Epithelial cell of proximal tubule (primary cell): ENCODE measurements at regions not wholly inside any gene's neighbourhood (a gene's known extent, or its start where the extent isn't known, plus 50 kb on each side); places are given as distances from the start of the nearest gene placed in this dataset.
"Not testable (repeated sequence)": the region's sequence is repeated elsewhere in the genome, so short reads cannot be mapped to it uniquely, and the experiment has no call there.

Experiments
- DNase-seq: peaks from one replicate; pipeline ENCODE4 v3.0.0-alpha.2; 2011; ENCODE audit warnings: low read depth
- H3K4me3 ChIP-seq: 2 replicates; pipeline ENCODE4 v1.5.1; 2011; ENCODE audit warnings: low read depth, mild to moderate bottlenecking, low read length
- CTCF ChIP-seq: conservative IDR thresholded peaks from 2 replicates; pipeline ENCODE4 v1.5.1; 2012; ENCODE audit warnings: low read depth, mild to moderate bottlenecking, low read length

- H3K4me3 ChIP-seq, result no peak overlapping the region
- DNase-seq, result no peak
- TF ChIP-seq CTCF, result no peak
These were observed 1522.3 kb upstream of the TPTE start for GRCh38 chr21:8998946-8999681.

GRCh38 chr21:9000132-9000531 lies 1521.3 kb upstream of the TPTE start:
- H3K4me3 ChIP-seq, DNase-seq: not testable (repeated sequence)

- not testable (repeated sequence) for DNase-seq, H3K4me3 ChIP-seq
These were observed 1520.7 kb upstream of the TPTE start for GRCh38 chr21:9000671-9001070.

- not testable (repeated sequence) for DNase-seq, H3K4me3 ChIP-seq
These were observed 1519.3 kb upstream of the TPTE start for GRCh38 chr21:9001890-9002663.

GRCh38 chr21:9003909-9004814 lies 1517.2 kb upstream of the TPTE start:
- DNase-seq, H3K4me3 ChIP-seq: not testable (repeated sequence)

- H3K4me3 ChIP-seq, DNase-seq: not testable (repeated sequence)
These were observed 1516.4 kb upstream of the TPTE start for GRCh38 chr21:9004815-9005518.

GRCh38 chr21:9005671-9006070 lies 1515.7 kb upstream of the TPTE start:
- DNase-seq, H3K4me3 ChIP-seq: not testable (repeated sequence)

- not testable (repeated sequence) for H3K4me3 ChIP-seq, DNase-seq
These were observed 1515.3 kb upstream of the TPTE start for GRCh38 chr21:9006111-9006510.

- not testable (repeated sequence) for DNase-seq, H3K4me3 ChIP-seq
These were observed 1514.6 kb upstream of the TPTE start for GRCh38 chr21:9006553-9007323.

GRCh38 chr21:9008636-9009035 lies 1512.7 kb upstream of the TPTE start:
- DNase-seq, result no peak
- no peak for TF ChIP-seq CTCF
- H3K4me3 ChIP-seq, result no peak overlapping the region

GRCh38 chr21:9009267-9010016 lies 1511.9 kb upstream of the TPTE start:
- DNase-seq, H3K4me3 ChIP-seq: not testable (repeated sequence)

- H3K4me3 ChIP-seq, DNase-seq: not testable (repeated sequence)
These were observed 1511.1 kb upstream of the TPTE start for GRCh38 chr21:9010121-9010795.

- DNase-seq, H3K4me3 ChIP-seq: not testable (repeated sequence)
These were observed 1510.2 kb upstream of the TPTE start for GRCh38 chr21:9010936-9011890.
